Sigmoid colon (tissue), 4 donors: ENCODE measurements at regions not wholly inside any gene's neighbourhood (a gene's known extent, or its start where the extent isn't known, plus 50 kb on each side); places are given as distances from the start of the nearest gene placed in this dataset.

Source experiments
- CTCF ChIP-seq, 4 experiments: fragments of 450-650 bp in 3 of 4; fragments of 200-600 bp in 1 of 4; IDR thresholded peaks; one replicate each; pipeline ENCODE4 v1.5.1; 2016 to 2019; ENCODE audit warnings: antibody characterized with exemption in 4 of 4, mild to moderate bottlenecking in 3 of 4, moderate library complexity in 2 of 4
- POLR2A ChIP-seq, 2 donors: fragments of 450-650 bp; IDR thresholded peaks; one replicate each; pipeline ENCODE4 v1.6.1; 2016; ENCODE audit warnings: antibody characterized with exemption in 2 of 2, mild to moderate bottlenecking in 2 of 2, moderate library complexity in 2 of 2
- POLR2AphosphoS5 ChIP-seq, 4 donors: sonication (generic); formaldehyde crosslinking; IDR thresholded peaks; one replicate each; pipeline ENCODE4 v1.6.1; 2017; ENCODE audit warnings: antibody characterized with exemption in 4 of 4

- TF ChIP-seq CTCF (IDR thresholded peaks at IDR 0.05) (no peak), POLR2AphosphoS5 (IDR thresholded peaks at IDR 0.05) (no peak), POLR2A (IDR thresholded peaks at IDR 0.05) (no peak)
These were observed 57.3 kb upstream of the CASZ1 start for GRCh38 chr1:10853701-10854100.
